H9 (cell line): ENCODE measurements at regions not wholly inside any gene's neighbourhood (a gene's known extent, or its start where the extent isn't known, plus 50 kb on each side); places are given as distances from the start of the nearest gene placed in this dataset.

Experiments used
- DNase-seq: peaks from one replicate; pipeline ENCODE4 v3.0.0-alpha.2; 2017
- H2AFZ ChIP-seq: one replicate; pipeline ENCODE4 v1.6.1; 2013; ENCODE audit warnings: mild to moderate bottlenecking, low read length, control low read depth, moderate library complexity
- H2AK5ac ChIP-seq: 2 replicates; pipeline ENCODE4 v1.6.1; 2013; ENCODE audit warnings: low read length, control low read depth, mixed read lengths; ENCODE audit not compliant: insufficient read length
- H2BK120ac ChIP-seq: one replicate; pipeline ENCODE4 v1.6.1; 2013; ENCODE audit warnings: low read depth, mild to moderate bottlenecking, low read length, control low read depth, inconsistent platforms; ENCODE audit not compliant: poor library complexity, severe bottlenecking
- H2BK12ac ChIP-seq: 2 replicates; pipeline ENCODE4 v1.6.1; 2013; ENCODE audit warnings: low read length, control low read depth, mixed read lengths, low read depth; ENCODE audit not compliant: insufficient read length
- H2BK15ac ChIP-seq: 2 replicates; pipeline ENCODE4 v1.6.1; 2013; ENCODE audit warnings: low read depth, low read length, control low read depth
- H2BK20ac ChIP-seq: one replicate; pipeline ENCODE4 v1.6.1; 2013; ENCODE audit warnings: low read depth, mild to moderate bottlenecking, low read length, control low read depth, inconsistent platforms; ENCODE audit not compliant: poor library complexity, severe bottlenecking
- H2BK5ac ChIP-seq: 2 replicates; pipeline ENCODE4 v1.6.1; 2013; ENCODE audit warnings: low read length, control low read depth, mixed read lengths; ENCODE audit not compliant: insufficient read length
- H3K14ac ChIP-seq: 2 replicates; pipeline ENCODE4 v1.6.1; 2013; ENCODE audit warnings: low read length, control low read depth; ENCODE audit not compliant: insufficient read depth
- H3K18ac ChIP-seq: 2 replicates; pipeline ENCODE4 v1.6.1; 2013; ENCODE audit warnings: low read depth, mild to moderate bottlenecking, mixed read lengths, low read length, control low read depth; ENCODE audit not compliant: insufficient read length
- H3K23ac ChIP-seq: 2 replicates; pipeline ENCODE4 v1.6.1; 2013; ENCODE audit warnings: low read length, control low read depth, mixed read lengths, low read depth; ENCODE audit not compliant: insufficient read length
- H3K23me2 ChIP-seq: 2 replicates; pipeline ENCODE4 v1.6.1; 2013; ENCODE audit warnings: low read depth, mild to moderate bottlenecking, mixed read lengths, low read length, control low read depth; ENCODE audit not compliant: insufficient read length, poor library complexity, severe bottlenecking
- H3K27ac ChIP-seq: 2 replicates; pipeline ENCODE4 v1.5.1; 2013; ENCODE audit warnings: low read length, control low read depth, mixed read lengths, low read depth; ENCODE audit not compliant: insufficient read length
- H3K27me3 ChIP-seq: 2 replicates; pipeline ENCODE4 v1.6.1; 2013; ENCODE audit warnings: low read length, control low read depth, inconsistent platforms; ENCODE audit not compliant: insufficient read depth
- H3K4ac ChIP-seq: 2 replicates; pipeline ENCODE4 v1.6.1; 2013; ENCODE audit warnings: low read depth, mild to moderate bottlenecking, control low read depth, inconsistent platforms, low read length, moderate library complexity
- H3K4me1 ChIP-seq: 2 replicates; pipeline ENCODE4 v1.6.1; 2013; ENCODE audit warnings: low read length, control low read depth, inconsistent platforms; ENCODE audit not compliant: insufficient read depth
- H3K4me2 ChIP-seq: 2 replicates; pipeline ENCODE4 v1.6.1; 2013; ENCODE audit warnings: low read length, control low read depth, mixed read lengths; ENCODE audit not compliant: insufficient read length, insufficient read depth
- H3K56ac ChIP-seq: 2 replicates; pipeline ENCODE4 v1.6.1; 2013; ENCODE audit warnings: low read depth, mild to moderate bottlenecking, mixed read lengths, low read length, control low read depth; ENCODE audit not compliant: insufficient read length
- H3K79me1 ChIP-seq: 2 replicates; pipeline ENCODE4 v1.6.1; 2013; ENCODE audit warnings: low read depth, mild to moderate bottlenecking, moderate library complexity, low read length, control low read depth, inconsistent platforms; ENCODE audit not compliant: insufficient read depth, poor library complexity, severe bottlenecking
- H3K79me2 ChIP-seq: 2 replicates; pipeline ENCODE4 v1.6.1; 2013; ENCODE audit warnings: low read length, control low read depth, inconsistent platforms; ENCODE audit not compliant: insufficient read depth
- H3K9ac ChIP-seq: 2 replicates; pipeline ENCODE4 v1.6.1; 2013; ENCODE audit warnings: low read length, control low read depth, mixed read lengths; ENCODE audit not compliant: insufficient read length; ENCODE audit errors: extremely low read depth
- H3K9me3 ChIP-seq: one replicate; pipeline ENCODE4 v1.6.1; 2013; ENCODE audit warnings: low read depth, low read length, inconsistent platforms; ENCODE audit not compliant: control insufficient read depth
- H3T11ph ChIP-seq: one replicate; pipeline ENCODE4 v1.6.1; 2013; ENCODE audit warnings: mild to moderate bottlenecking, low read length, control low read depth, inconsistent platforms
- H4K20me1 ChIP-seq: one replicate; pipeline ENCODE4 v1.6.1; 2013; ENCODE audit not compliant: control insufficient read depth, insufficient read length, insufficient read depth
- H4K5ac ChIP-seq: 2 replicates; pipeline ENCODE4 v1.6.1; 2013; ENCODE audit warnings: low read depth, mild to moderate bottlenecking, mixed read lengths, low read length, control low read depth; ENCODE audit not compliant: insufficient read length
- H4K8ac ChIP-seq: replicated peaks from 2 replicates; pipeline ENCODE4 v1.6.1; 2013; ENCODE audit warnings: low read length, control low read depth, mixed read lengths, low read depth; ENCODE audit not compliant: insufficient read length
- H4K91ac ChIP-seq: 2 replicates; pipeline ENCODE4 v1.6.1; 2013; ENCODE audit warnings: low read depth, mild to moderate bottlenecking, moderate library complexity, mixed read lengths, low read length, control low read depth; ENCODE audit not compliant: insufficient read length
- H3K27ac Mint-ChIP-seq, 3 experiments: 2 replicates in 2 of 3; 3 replicates in 1 of 3; pipeline ENCODE4 v1.8.0; 2020 to 2021; ENCODE audit warnings: mixed read lengths in 3 of 3, mild to moderate bottlenecking in 1 of 3, moderate library complexity in 1 of 3
- H3K27me3 Mint-ChIP-seq: 2 replicates; pipeline ENCODE4 v1.8.0; 2021; ENCODE audit warnings: low read depth, mild to moderate bottlenecking, moderate library complexity, mixed read lengths
- H3K36me3 Mint-ChIP-seq, 3 experiments: 2 replicates in 2 of 3; 3 replicates in 1 of 3; pipeline ENCODE4 v1.8.0; 2020 to 2021; ENCODE audit warnings: low read depth in 3 of 3, mixed read lengths in 3 of 3; ENCODE audit not compliant: insufficient read depth in 1 of 3
- H3K4me1 Mint-ChIP-seq, 2 experiments: 2 replicates each; pipeline ENCODE4 v1.8.0; 2020; ENCODE audit warnings: mixed read lengths in 2 of 2
- H3K4me3 Mint-ChIP-seq, 2 experiments: 2 replicates in 1 of 2; 3 replicates in 1 of 2; pipeline ENCODE4 v1.8.0; 2020 to 2021; ENCODE audit warnings: mild to moderate bottlenecking in 2 of 2, mixed read lengths in 2 of 2, moderate library complexity in 1 of 2
- H3K9me3 Mint-ChIP-seq, 2 experiments: 2 replicates in 1 of 2; 3 replicates in 1 of 2; pipeline ENCODE4 v1.8.0; 2020; ENCODE audit warnings: mild to moderate bottlenecking in 2 of 2, mixed read lengths in 2 of 2, moderate library complexity in 1 of 2
- CTCF ChIP-seq: fragments of 200-600 bp; sonication (generic); conservative IDR thresholded peaks from 3 replicates; pipeline ENCODE4 v1.8.0; 2021; ENCODE audit warnings: antibody characterized with exemption, mild to moderate bottlenecking

GRCh38 chr11:27847496-27847895 is 147.2 kb upstream of the BDNF start:
- no peak overlapping the region for H3K4ac ChIP-seq
- no peak overlapping the region for H3T11ph ChIP-seq
- H3K23me2 ChIP-seq = no peaks in the 10 kb centered on the region
- no peak overlapping the region for H2AFZ ChIP-seq
- Mint-ChIP-seq H3K9me3 (peaks cover 0 to 4% of the 10 kb centered on the region in 2 experiments; a peak in 2 of 5 replicates), H3K27me3 (no peaks in the 10 kb centered on the region; the same call in 1 of the 2 replicates), H3K27ac (no peak overlapping the region), H3K4me3 (no peak overlapping the region), H3K36me3 (no peaks in the 10 kb centered on the region), H3K4me1 (no peaks in the 10 kb centered on the region)
- no peaks in the 10 kb centered on the region for H3K27me3 ChIP-seq
- H3K4me1 ChIP-seq = no peaks in the 10 kb centered on the region
- no peak overlapping the region for H4K5ac ChIP-seq
- H4K91ac ChIP-seq = no peak overlapping the region
- no peak overlapping the region for H4K8ac ChIP-seq
- H2BK5ac ChIP-seq = no peak overlapping the region
- H2BK120ac ChIP-seq = no peak overlapping the region
- no peak overlapping the region for H3K56ac ChIP-seq
- no peak overlapping the region for H3K9ac ChIP-seq
- no peak overlapping the region for H2BK15ac ChIP-seq
- no peak overlapping the region for H2BK20ac ChIP-seq
- no peaks in the 10 kb centered on the region for H3K79me2 ChIP-seq
- no peaks in the 10 kb centered on the region for H3K9me3 ChIP-seq
- no peaks in the 10 kb centered on the region for H3K79me1 ChIP-seq
- H3K18ac ChIP-seq = no peak overlapping the region
- no peak overlapping the region for H2AK5ac ChIP-seq
- H3K4me2 ChIP-seq = no peak overlapping the region
- H3K23ac ChIP-seq = no peak overlapping the region
- no peak overlapping the region for H3K14ac ChIP-seq
- no peak for TF ChIP-seq CTCF
- H4K20me1 ChIP-seq = no peaks in the 10 kb centered on the region
- no peak overlapping the region for H2BK12ac ChIP-seq
- no peak overlapping the region for H3K27ac ChIP-seq
- no peak for DNase-seq
